Limb (tissue), 2 donors: ENCODE measurements at regions not wholly inside any gene's neighbourhood (a gene's known extent, or its start where the extent isn't known, plus 50 kb on each side); places are given as distances from the start of the nearest gene placed in this dataset.
A peak's percentile ranks its signal among the peaks of the same experiment; 100 is the strongest.
"Not testable (repeated sequence)": the region's sequence is repeated elsewhere in the genome, so short reads cannot be mapped to it uniquely, and the experiment has no call there.

Experiments used
- DNase-seq, 2 donors: peaks; one replicate each; pipeline ENCODE4 v3.0.0-alpha.2; 2016; ENCODE audit errors: extremely low spot score in 2 of 2

GRCh38 chr7:68866200-68866570 lies 732.1 kb upstream of the AUTS2 start:
- no peak for DNase-seq

GRCh38 chr7:68866721-68867120 lies 731.6 kb upstream of the AUTS2 start:
- not testable (repeated sequence) for DNase-seq

GRCh38 chr7:68868978-68869377 lies 729.3 kb upstream of the AUTS2 start:
- DNase-seq, result no peak

- DNase-seq, result no peak
Observed at GRCh38 chr7:68873616-68874015, 724.7 kb upstream of the AUTS2 start.

GRCh38 chr7:68875857-68876256 lies 722.4 kb upstream of the AUTS2 start:
- no peak for DNase-seq

GRCh38 chr7:68887116-68887515 lies 711.2 kb upstream of the AUTS2 start:
- not testable (repeated sequence) for DNase-seq

DNA sequence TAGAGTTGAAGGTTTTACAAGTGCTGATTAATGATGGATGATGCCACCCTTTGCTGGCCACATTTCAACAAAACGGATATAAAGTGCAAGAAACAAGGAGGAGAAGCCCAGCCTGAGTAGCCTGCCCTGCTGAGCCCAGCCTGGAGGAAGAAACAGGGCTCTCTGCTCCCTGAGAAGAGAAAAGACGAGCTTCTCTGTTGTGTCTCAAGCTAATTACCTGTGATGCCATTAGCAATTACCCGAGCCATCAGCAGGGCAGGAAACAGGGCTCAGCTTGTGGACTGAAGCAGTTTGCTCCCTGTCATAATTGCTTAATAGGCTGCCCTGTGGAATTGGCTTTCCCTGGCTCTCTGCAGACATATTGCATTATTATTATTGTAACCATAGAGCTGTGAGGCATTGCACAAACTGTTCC lies 709.3 kb upstream of the AUTS2 start:
- no peak for DNase-seq

DNA sequence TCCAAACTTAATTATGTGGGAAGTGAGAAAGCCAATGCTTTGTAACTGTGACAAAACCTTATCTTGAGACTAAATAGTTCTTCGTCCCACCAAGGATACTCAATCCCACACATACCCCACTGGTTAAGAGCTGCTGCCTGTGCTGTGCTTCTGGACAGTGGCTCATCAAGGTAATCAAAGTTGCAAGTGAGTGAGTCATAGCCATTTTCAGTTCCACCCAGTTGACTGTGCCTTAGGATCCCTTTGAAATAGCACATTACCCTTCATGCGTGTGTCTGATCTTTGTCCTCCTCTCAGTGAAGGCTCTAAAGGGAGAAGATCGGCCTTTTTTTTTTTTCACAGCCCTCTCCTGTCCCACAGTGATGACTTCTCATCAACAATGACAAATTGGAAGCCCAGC lies 706.0 kb upstream of the AUTS2 start:
- DNase-seq, result no peak

DNA sequence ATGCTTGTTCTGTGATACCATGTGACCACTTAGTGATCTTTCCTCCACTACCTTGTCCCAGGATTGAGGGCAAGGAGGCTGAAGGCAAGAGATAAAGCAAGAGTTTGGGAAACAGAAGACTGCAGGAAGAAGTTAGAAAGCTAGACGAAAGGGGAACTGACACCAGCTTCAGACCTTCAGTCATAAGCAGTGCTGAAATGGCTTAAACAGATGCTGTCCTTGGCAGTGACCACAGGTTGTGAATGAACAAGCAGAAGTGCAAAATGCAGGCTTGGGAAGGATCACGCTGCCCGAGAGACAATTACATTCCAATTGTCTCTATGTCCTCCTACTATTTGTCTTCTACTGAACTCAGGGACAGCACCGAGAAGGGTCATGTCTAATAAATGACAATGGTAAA lies 704.9 kb upstream of the AUTS2 start:
- DNase-seq, result peak in 1 of 2 donors; percentile 37

GRCh38 chr7:68899156-68899555 lies 699.1 kb upstream of the AUTS2 start:
- not testable (repeated sequence) for DNase-seq

GRCh38 chr7:68900096-68900495 lies 698.2 kb upstream of the AUTS2 start:
- no peak for DNase-seq

DNA sequence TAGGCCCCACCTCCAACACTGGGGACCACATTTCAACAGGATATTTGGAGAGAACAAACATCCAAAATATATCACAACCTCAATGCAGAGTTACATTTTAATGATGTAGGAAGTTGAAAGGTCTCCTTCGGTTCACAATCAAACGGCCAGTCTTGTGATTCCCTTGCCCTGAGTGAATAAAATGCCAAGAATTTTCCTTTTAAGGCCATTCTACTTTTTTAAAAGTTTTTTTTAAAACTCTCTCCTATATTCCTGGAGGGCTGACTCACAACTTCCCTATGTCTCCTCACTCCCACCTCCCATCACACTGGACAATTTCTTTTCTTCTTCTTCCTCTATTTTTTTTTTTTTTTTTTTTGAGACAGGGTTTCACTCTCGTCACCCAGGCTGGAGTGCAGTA lies 693.6 kb upstream of the AUTS2 start:
- DNase-seq, result no peak

DNA sequence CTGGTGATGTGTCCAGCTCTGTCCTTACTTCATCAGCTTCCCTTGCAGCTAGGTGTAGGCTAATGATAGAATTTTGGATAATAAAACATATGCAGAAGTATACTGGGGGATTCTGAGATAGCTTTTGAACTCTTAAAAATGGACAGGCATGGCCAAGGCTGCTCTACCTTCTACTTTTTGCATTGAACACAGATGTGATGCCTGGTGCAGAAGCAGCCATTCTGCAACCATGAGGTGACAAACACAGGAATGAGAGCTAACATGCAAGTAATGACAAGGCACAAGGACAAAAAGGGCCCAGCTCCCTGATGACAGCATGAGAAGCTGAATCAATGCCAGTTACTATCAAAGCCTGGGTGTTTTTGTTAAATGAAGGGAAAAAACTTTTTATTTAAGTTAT lies 686.5 kb upstream of the AUTS2 start:
- no peak for DNase-seq

DNA sequence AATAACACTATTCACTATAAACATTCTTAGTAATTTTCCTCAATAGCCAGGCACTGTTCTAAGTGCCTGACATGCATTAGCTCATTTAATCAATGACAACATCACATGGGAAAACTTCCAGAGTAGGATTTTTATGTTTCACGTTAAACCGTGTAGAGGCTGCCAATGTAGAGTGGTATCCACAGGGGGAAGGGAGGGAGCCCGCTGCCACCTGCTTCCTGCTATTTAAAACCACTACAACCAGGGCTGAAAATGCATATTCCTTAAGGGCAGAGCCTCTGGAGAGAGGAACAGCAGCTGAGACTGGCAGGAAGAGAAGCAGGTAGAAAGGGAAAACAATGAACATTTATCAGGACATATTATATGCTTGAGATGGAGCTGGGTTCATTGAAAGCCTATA lies 684.3 kb upstream of the AUTS2 start:
- DNase-seq, result no peak

- DNase-seq, result no peak
Observed at GRCh38 chr7:68917041-68917651, 681.1 kb upstream of the AUTS2 start.

DNA sequence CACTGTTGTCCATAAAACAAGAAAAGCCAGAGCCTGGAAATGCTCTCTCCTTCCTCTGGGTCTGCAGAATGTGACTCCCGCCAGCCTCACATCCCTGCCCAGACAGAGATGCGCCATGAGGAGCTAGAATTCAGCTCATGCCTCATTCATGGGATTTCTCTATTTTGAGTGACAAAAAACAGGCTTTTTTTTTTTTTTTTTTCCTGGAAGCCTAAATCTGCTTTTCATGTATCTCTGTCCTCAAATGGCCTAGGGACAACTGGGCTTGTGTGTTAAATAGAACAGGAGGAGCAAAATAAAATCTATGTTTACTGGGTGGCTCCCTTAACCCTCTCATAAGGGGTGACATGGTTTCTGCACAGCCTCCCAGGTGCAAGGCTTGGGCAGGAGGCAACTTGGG lies 679.7 kb upstream of the AUTS2 start:
- no peak for DNase-seq

DNA sequence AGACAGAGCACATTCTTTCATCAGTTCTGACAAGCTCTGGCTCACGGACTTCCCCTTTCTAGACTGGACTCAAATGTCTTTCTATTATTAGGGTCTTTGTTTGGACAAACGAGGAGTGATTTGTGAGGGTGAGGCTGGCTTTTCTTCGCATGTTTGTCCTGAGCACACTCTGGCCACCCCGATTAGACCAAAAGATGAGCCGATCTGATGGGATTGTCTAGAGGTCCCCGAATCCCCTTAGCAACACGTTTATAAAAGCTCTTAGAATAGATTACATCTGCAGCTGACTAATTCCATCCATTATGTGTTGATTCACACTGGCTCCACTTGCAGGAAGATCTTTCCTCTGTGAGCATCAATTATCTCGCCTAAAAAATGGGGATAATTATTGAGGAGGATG lies 675.4 kb upstream of the AUTS2 start:
- no peak for DNase-seq

GRCh38 chr7:68925241-68925640 lies 673.0 kb upstream of the AUTS2 start:
- DNase-seq, result no peak

- DNase-seq, result no peak
Observed at GRCh38 chr7:68929781-68930261, 668.5 kb upstream of the AUTS2 start.

GRCh38 chr7:68936471-68937035 lies 661.7 kb upstream of the AUTS2 start:
- no peak for DNase-seq

DNA sequence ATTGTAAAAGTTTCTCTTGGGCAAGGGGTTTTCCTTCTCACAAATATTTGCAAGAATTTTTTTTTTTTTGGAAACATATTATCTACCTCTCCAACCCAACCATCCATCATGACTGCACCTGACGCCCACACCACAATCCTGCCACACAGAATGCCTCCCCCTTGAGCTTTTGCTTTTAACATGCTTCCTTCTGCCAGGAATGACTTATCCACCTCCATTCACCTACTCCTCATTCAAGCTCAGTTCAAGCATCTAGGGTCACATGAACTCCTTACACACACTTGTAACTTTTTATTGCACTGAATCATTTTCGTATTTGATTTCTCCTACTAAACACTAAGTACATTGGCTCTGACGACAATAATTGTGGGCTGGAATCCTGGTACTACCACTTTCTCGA lies 660.1 kb upstream of the AUTS2 start:
- DNase-seq, result no peak

DNA sequence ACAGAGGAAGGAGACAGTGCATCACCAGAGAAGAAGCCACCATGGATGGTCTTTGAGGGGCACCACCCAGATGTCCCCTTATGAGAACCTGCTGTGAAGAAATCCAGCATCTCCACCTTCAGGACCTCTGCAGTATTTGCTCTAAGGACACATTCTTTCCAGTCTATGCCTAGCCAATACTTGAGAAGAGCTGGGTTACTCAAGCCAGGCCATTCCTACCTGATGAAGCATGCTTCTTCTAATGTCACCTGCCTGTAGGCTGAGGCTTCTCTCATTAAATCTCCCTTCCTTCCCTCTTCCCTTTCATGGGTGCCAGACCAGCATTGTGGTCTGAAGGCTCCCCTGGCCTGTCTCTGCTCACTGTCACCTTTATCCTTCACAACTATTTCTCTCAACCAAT lies 654.5 kb upstream of the AUTS2 start:
- no peak for DNase-seq

DNA sequence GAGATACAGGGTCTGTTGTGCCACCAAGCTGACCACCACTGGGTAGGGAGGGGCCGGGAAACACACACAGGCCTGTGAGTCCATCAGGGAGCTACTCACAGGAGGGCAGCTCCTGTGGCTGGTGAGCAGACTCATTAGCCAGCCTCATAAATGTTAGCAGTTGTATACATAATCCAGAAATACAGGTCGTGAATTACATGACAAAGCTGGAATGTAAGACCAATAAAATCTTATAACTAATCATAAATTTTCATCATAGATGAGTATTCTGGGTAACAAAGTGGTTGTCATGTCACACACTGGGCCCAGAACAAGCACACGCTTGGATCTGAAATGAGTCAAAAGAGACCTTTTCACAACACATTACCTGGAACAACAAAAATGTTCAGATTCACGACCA lies 642.6 kb upstream of the AUTS2 start:
- no peak for DNase-seq

- DNase-seq, result no peak
Observed at GRCh38 chr7:68958571-68958970, 639.7 kb upstream of the AUTS2 start.
